IMR-90 (cell line): ENCODE measurements at regions not wholly inside any gene's neighbourhood (a gene's known extent, or its start where the extent isn't known, plus 50 kb on each side); places are given as distances from the start of the nearest gene placed in this dataset.

ENCODE experiments used
- ATAC-seq: fragments of 200-7000 bp; cut with Tn5 transposase; 2 replicates; pipeline ENCODE4 v1.9.1; 2020; ENCODE audit warnings: low read depth, mild to moderate bottlenecking, moderate library complexity
- BruUV-seq: library from RNA; stranded (reverse); fragments of 400-500 nt; replicated peaks from 2 replicates; lab custom pipeline; 2021; lab: Mats Ljungman, UMichigan
- CTCF ChIA-PET: fragments of 300-600 bp; formaldehyde crosslinking; extraction: SDS; loops from one replicate; lab custom pipeline; 2021; ENCODE audit warnings: antibody characterized with exemption; lab: Yijun Ruan, JAX
- POLR2A ChIA-PET: fragments of 300-600 bp; sonication (Branson Sonifier 250); formaldehyde crosslinking; loops from one replicate; lab custom pipeline; 2022; ENCODE audit warnings: antibody characterized with exemption; ENCODE audit not compliant: unreplicated experiment; lab: Charles Lee
- DNase-seq: peaks from one replicate; pipeline ENCODE4 v3.0.0; 2013
- H2AFZ ChIP-seq: replicated peaks from 2 replicates; pipeline ENCODE3; 2013; ENCODE audit warnings: low read length, mild to moderate bottlenecking; ENCODE audit not compliant: poor library complexity
- H2AK5ac ChIP-seq: 2 replicates; pipeline ENCODE4 v1.6.1; 2013; ENCODE audit warnings: low read depth, low read length, inconsistent platforms
- H2AK9ac ChIP-seq: replicated peaks from 2 replicates; pipeline ENCODE3; 2013; ENCODE audit warnings: mild to moderate bottlenecking, low read depth, low read length, moderate library complexity; ENCODE audit not compliant: poor library complexity
- H2BK120ac ChIP-seq: 2 replicates; pipeline ENCODE4 v1.6.1; 2013; ENCODE audit warnings: low read depth, low read length, inconsistent platforms
- H2BK15ac ChIP-seq: 3 replicates; pipeline ENCODE4 v1.6.1; 2013; ENCODE audit warnings: low read depth, low read length, inconsistent platforms
- H2BK20ac ChIP-seq: 2 replicates; pipeline ENCODE4 v1.6.1; 2013; ENCODE audit warnings: low read depth, mild to moderate bottlenecking, inconsistent platforms, low read length, moderate library complexity
- H2BK5ac ChIP-seq: 2 replicates; pipeline ENCODE4 v1.6.1; 2013; ENCODE audit warnings: mild to moderate bottlenecking, low read depth, low read length, inconsistent platforms; ENCODE audit not compliant: poor library complexity, severe bottlenecking
- H3K14ac ChIP-seq: replicated peaks from 2 replicates; pipeline ENCODE4 v1.6.1; 2013; ENCODE audit warnings: low read depth, low read length, inconsistent platforms
- H3K18ac ChIP-seq: 2 replicates; pipeline ENCODE4 v1.6.1; 2013; ENCODE audit warnings: low read depth, low read length, control low read depth
- H3K23ac ChIP-seq: 2 replicates; pipeline ENCODE4 v1.6.1; 2013; ENCODE audit warnings: low read depth, low read length, inconsistent platforms
- H3K27ac ChIP-seq: 2 replicates; pipeline ENCODE4 v1.5.1; 2013; ENCODE audit warnings: mild to moderate bottlenecking, control low read depth, low read length; ENCODE audit not compliant: insufficient read depth
- H3K27me3 ChIP-seq: 2 replicates; pipeline ENCODE4 v1.6.1; 2013; ENCODE audit warnings: low read length; ENCODE audit not compliant: control insufficient read depth, insufficient read depth
- H3K36me3 ChIP-seq: 2 replicates; pipeline ENCODE4 v1.6.1; 2013; ENCODE audit warnings: low read length, mixed read lengths; ENCODE audit not compliant: control insufficient read depth, insufficient read depth
- H3K4ac ChIP-seq: 2 replicates; pipeline ENCODE4 v1.6.1; 2013; ENCODE audit warnings: low read depth, low read length, inconsistent platforms
- H3K4me1 ChIP-seq: 2 replicates; pipeline ENCODE4 v1.6.1; 2013; ENCODE audit warnings: low read length, mixed read lengths; ENCODE audit not compliant: control insufficient read depth, insufficient read depth
- H3K4me2 ChIP-seq: 2 replicates; pipeline ENCODE4 v1.6.1; 2013; ENCODE audit warnings: low read depth, mild to moderate bottlenecking, control low read depth, low read length, moderate library complexity
- H3K4me3 ChIP-seq: 2 replicates; pipeline ENCODE4 v1.5.1; 2013; ENCODE audit warnings: low read depth, mild to moderate bottlenecking, control low read depth, low read length, moderate library complexity; ENCODE audit not compliant: insufficient read depth
- H3K56ac ChIP-seq: 2 replicates; pipeline ENCODE4 v1.6.1; 2013; ENCODE audit warnings: low read length, inconsistent platforms; ENCODE audit not compliant: insufficient read depth; ENCODE audit errors: extremely low read depth
- H3K79me1 ChIP-seq, 2 experiments: 2 replicates each; pipeline ENCODE4 v1.6.1; 2013; ENCODE audit warnings: low read length in 2 of 2, inconsistent platforms in 1 of 2, low read depth in 1 of 2
- H3K9ac ChIP-seq: 2 replicates; pipeline ENCODE4 v1.6.1; 2013; ENCODE audit warnings: low read depth, low read length, control low read depth
- H3K9me1 ChIP-seq: 2 replicates; pipeline ENCODE4 v1.6.1; 2013; ENCODE audit warnings: low read length, inconsistent platforms; ENCODE audit not compliant: insufficient read depth
- H3K9me3 ChIP-seq: 2 replicates; pipeline ENCODE4 v1.6.1; 2013; ENCODE audit warnings: low read length; ENCODE audit not compliant: control insufficient read depth, insufficient read depth
- H4K20me1 ChIP-seq: 2 replicates; pipeline ENCODE4 v1.6.1; 2013; ENCODE audit warnings: low read length, inconsistent platforms; ENCODE audit not compliant: insufficient read depth
- H4K5ac ChIP-seq: 2 replicates; pipeline ENCODE4 v1.6.1; 2013; ENCODE audit warnings: mild to moderate bottlenecking, low read depth, low read length, control low read depth
- H4K8ac ChIP-seq, 2 experiments: 2 replicates each; pipeline ENCODE4 v1.6.1; 2013; ENCODE audit warnings: low read depth in 2 of 2, low read length in 2 of 2, control low read depth in 1 of 2, inconsistent platforms in 1 of 2
- H4K91ac ChIP-seq: 2 replicates; pipeline ENCODE4 v1.6.1; 2013; ENCODE audit warnings: low read depth, low read length, inconsistent platforms; ENCODE audit not compliant: insufficient read depth
- BHLHE40 ChIP-seq: fragments of 150-350 bp; IDR thresholded peaks from 2 replicates; pipeline ENCODE4 v1.6.1; 2016; ENCODE audit warnings: mild to moderate bottlenecking, low read depth, low read length
- CEBPB ChIP-seq: IDR thresholded peaks from 2 replicates; pipeline ENCODE4 v1.6.1; 2012; ENCODE audit warnings: low read depth, low read length, improper control_type of control experiment
- CHD1 ChIP-seq: IDR thresholded peaks from 2 replicates; pipeline ENCODE4 v1.6.1; 2012; ENCODE audit warnings: low read depth, low read length, improper control_type of control experiment
- CTCF ChIP-seq: conservative IDR thresholded peaks from 2 replicates; pipeline ENCODE4 v1.5.1; 2012; ENCODE audit warnings: mild to moderate bottlenecking, low read depth, low read length, improper control_type of control experiment
- FOS ChIP-seq: fragments of 150-350 bp; IDR thresholded peaks from 2 replicates; pipeline ENCODE4 v1.6.1; 2016; ENCODE audit warnings: low read depth, low read length
- MAFK ChIP-seq: IDR thresholded peaks from 2 replicates; pipeline ENCODE4 v1.6.1; 2012; ENCODE audit warnings: low read depth, low read length, improper control_type of control experiment
- MAZ ChIP-seq: IDR thresholded peaks from 2 replicates; pipeline ENCODE4 v1.6.1; 2012; ENCODE audit warnings: low read depth, mild to moderate bottlenecking, low read length, improper control_type of control experiment, moderate library complexity, borderline replicate concordance
- MXI1 ChIP-seq: IDR thresholded peaks from 2 replicates; pipeline ENCODE4 v1.6.1; 2012; ENCODE audit warnings: low read depth, mild to moderate bottlenecking, low read length, moderate library complexity, borderline replicate concordance
- NFE2L2 ChIP-seq: fragments of 150-350 bp; IDR thresholded peaks from 2 replicates; pipeline ENCODE4 v1.6.1; 2016; ENCODE audit warnings: low read depth, mild to moderate bottlenecking, low read length
- POLR2A ChIP-seq: IDR thresholded peaks from 2 replicates; pipeline ENCODE4 v1.6.1; 2012; ENCODE audit warnings: mild to moderate bottlenecking, low read depth, low read length
- RAD21 ChIP-seq: IDR thresholded peaks from 2 replicates; pipeline ENCODE4 v1.6.1; 2012; ENCODE audit warnings: low read length, improper control_type of control experiment
- RCOR1 ChIP-seq: IDR thresholded peaks from 2 replicates; pipeline ENCODE4 v1.6.1; 2012; ENCODE audit warnings: mild to moderate bottlenecking, low read length, improper control_type of control experiment; ENCODE audit not compliant: insufficient replicate concordance
- RFX5 ChIP-seq: IDR thresholded peaks from 2 replicates; pipeline ENCODE4 v1.8.0; 2012; ENCODE audit warnings: low read depth, mild to moderate bottlenecking, low read length, moderate library complexity
- SMC3 ChIP-seq: fragments of 150-350 bp; IDR thresholded peaks from 2 replicates; pipeline ENCODE4 v1.6.1; 2016; ENCODE audit warnings: low read depth, mild to moderate bottlenecking, antibody characterized with exemption, low read length, moderate library complexity
- WGBS, 2 experiments: methylation state at CpG; one replicate each; pipeline versions ENCODE4 v1.1.5 to v1.1.7; 2013; ENCODE audit warnings: missing lambda C conversion rate in 2 of 2; ENCODE audit not compliant: insufficient read length in 1 of 2; ENCODE audit errors: extremely low coverage in 2 of 2; 5-methylcytosine and 5-hydroxymethylcytosine counted together
- dilution Hi-C: fragments of 300-500 bp; cut with HindIII; formaldehyde crosslinking; loops from one replicate; pipeline ENCODE4 v1.14.3; 2018; ENCODE audit warnings: low sequenced_read_pairs; ENCODE audit not compliant: unreplicated experiment
- in situ Hi-C: fragments of 300-500 bp; cut with MboI; formaldehyde crosslinking; loops from 3 replicates; pipeline ENCODE4 v1.14.3; 2019; ENCODE audit warnings: low sequenced_read_pairs, inconsistent platforms, mixed read lengths
- intact Hi-C: fragments of 100-400 bp; cut with micrococcal nuclease; formaldehyde crosslinking; loops from 2 replicates; pipeline ENCODE4 v1.10.0; 2022
- TF ChIP-seq, protein P1 (sequence below): fragments of 150-350 bp; IDR thresholded peaks from 2 replicates; pipeline ENCODE4 v1.6.1; 2016; ENCODE audit warnings: low read depth, mild to moderate bottlenecking, low read length, moderate library complexity, borderline replicate concordance
- TF ChIP-seq, protein P2 (sequence below): fragments of 150-350 bp; IDR thresholded peaks from 2 replicates; pipeline ENCODE4 v1.6.1; 2017; ENCODE audit warnings: mild to moderate bottlenecking, antibody characterized with exemption, low read length, low read depth

GRCh38 chr3:117243657-117244056 is 534.1 kb downstream of the TUSC7 start:
- BruUV-seq: no TSS peak
- H3K36me3 ChIP-seq: no peaks in the 10 kb centered on the region
- no peak for DNase-seq
- no peak overlapping the region for H3K27ac ChIP-seq
- H2BK5ac ChIP-seq: no peak overlapping the region
- WGBS, 2 experiments: no CpG with 5 or more reads among the region's 2 CpGs
- H3K18ac ChIP-seq: no peak overlapping the region
- dilution Hi-C loops (no loop called here), intact Hi-C loops (no loop called here), in situ Hi-C loops (no loop called here)
- no peak overlapping the region for H3K9ac ChIP-seq
- H3K4ac ChIP-seq: no peak overlapping the region
- TF ChIP-seq MXI1: no peak
- no peak for TF ChIP-seq SMC3
- TF ChIP-seq, protein P1, sequence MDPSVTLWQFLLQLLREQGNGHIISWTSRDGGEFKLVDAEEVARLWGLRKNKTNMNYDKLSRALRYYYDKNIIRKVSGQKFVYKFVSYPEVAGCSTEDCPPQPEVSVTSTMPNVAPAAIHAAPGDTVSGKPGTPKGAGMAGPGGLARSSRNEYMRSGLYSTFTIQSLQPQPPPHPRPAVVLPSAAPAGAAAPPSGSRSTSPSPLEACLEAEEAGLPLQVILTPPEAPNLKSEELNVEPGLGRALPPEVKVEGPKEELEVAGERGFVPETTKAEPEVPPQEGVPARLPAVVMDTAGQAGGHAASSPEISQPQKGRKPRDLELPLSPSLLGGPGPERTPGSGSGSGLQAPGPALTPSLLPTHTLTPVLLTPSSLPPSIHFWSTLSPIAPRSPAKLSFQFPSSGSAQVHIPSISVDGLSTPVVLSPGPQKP: no peak
- TF ChIP-seq RAD21: no peak
- TF ChIP-seq CHD1: no peak
- TF ChIP-seq, protein P2, sequence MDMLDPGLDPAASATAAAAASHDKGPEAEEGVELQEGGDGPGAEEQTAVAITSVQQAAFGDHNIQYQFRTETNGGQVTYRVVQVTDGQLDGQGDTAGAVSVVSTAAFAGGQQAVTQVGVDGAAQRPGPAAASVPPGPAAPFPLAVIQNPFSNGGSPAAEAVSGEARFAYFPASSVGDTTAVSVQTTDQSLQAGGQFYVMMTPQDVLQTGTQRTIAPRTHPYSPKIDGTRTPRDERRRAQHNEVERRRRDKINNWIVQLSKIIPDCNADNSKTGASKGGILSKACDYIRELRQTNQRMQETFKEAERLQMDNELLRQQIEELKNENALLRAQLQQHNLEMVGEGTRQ: no peak
- no peak for TF ChIP-seq BHLHE40
- no peak for TF ChIP-seq MAFK
- no peak for TF ChIP-seq CTCF
- no peak for TF ChIP-seq RCOR1
- TF ChIP-seq MAZ: no peak
- TF ChIP-seq NFE2L2: no peak
- TF ChIP-seq RFX5: no peak
- TF ChIP-seq POLR2A: no peak
- TF ChIP-seq FOS: no peak
- no peak for TF ChIP-seq CEBPB
- H4K8ac ChIP-seq: no peak overlapping the region
- no peak overlapping the region for H2BK120ac ChIP-seq
- H2BK20ac ChIP-seq: no peak overlapping the region
- no peak overlapping the region for H3K4me2 ChIP-seq
- ATAC-seq: no peak
- H3K14ac ChIP-seq: no peak overlapping the region
- no peaks in the 10 kb centered on the region for H3K9me1 ChIP-seq
- ChIA-PET CTCF (no interaction called here), POLR2A (no interaction called here)
- H3K79me1 ChIP-seq: no peaks in the 10 kb centered on the region
- no peak overlapping the region for H4K91ac ChIP-seq
- no peak overlapping the region for H3K4me3 ChIP-seq
- H2AFZ ChIP-seq: no peak overlapping the region
- no peak overlapping the region for H4K5ac ChIP-seq
- H2AK5ac ChIP-seq: no peak overlapping the region
- no peaks in the 10 kb centered on the region for H3K9me3 ChIP-seq
- H2AK9ac ChIP-seq: no peak overlapping the region
- no peak overlapping the region for H3K23ac ChIP-seq
- H2BK15ac ChIP-seq: no peak overlapping the region
- no peaks in the 10 kb centered on the region for H3K4me1 ChIP-seq
- no peaks in the 10 kb centered on the region for H4K20me1 ChIP-seq
- H3K27me3 ChIP-seq: no peaks in the 10 kb centered on the region
- no peak overlapping the region for H3K56ac ChIP-seq
